Neutrophil (primary cell): ENCODE measurements at regions not wholly inside any gene's neighbourhood (a gene's known extent, or its start where the extent isn't known, plus 50 kb on each side); places are given as distances from the start of the nearest gene placed in this dataset.
"Not testable (repeated sequence)": the region's sequence is repeated elsewhere in the genome, so short reads cannot be mapped to it uniquely, and the experiment has no call there.

Experiments used
- H3K27ac ChIP-seq: fragments of 200-600 bp; sonication (generic); 2 replicates; pipeline ENCODE4 v1.5.1; 2016; ENCODE audit warnings: mild to moderate bottlenecking, moderate library complexity
- H3K27me3 ChIP-seq: fragments of 200-600 bp; sonication (generic); 2 replicates; pipeline ENCODE4 v1.6.0; 2016; ENCODE audit warnings: mild to moderate bottlenecking
- H3K36me3 ChIP-seq: fragments of 200-600 bp; sonication (generic); 2 replicates; pipeline ENCODE4 v1.5.1; 2017
- H3K4me1 ChIP-seq, 2 experiments: fragments of 200-600 bp in 1 of 2; sonication (generic) in 1 of 2; 1 replicate in 1 of 2; 2 replicates in 1 of 2; pipeline versions ENCODE4 v1.5.1 to v1.6.1; 2013 to 2016; ENCODE audit warnings: low read depth in 1 of 2, low read length in 1 of 2, mild to moderate bottlenecking in 1 of 2, moderate library complexity in 1 of 2; ENCODE audit not compliant: control insufficient read depth in 1 of 2, insufficient read depth in 1 of 2
- H3K4me3 ChIP-seq, 2 experiments: fragments of 200-600 bp in 1 of 2; sonication (generic) in 1 of 2; 1 replicate in 1 of 2; 2 replicates in 1 of 2; pipeline ENCODE4 v1.5.1; 2013 to 2016; ENCODE audit warnings: low read depth in 1 of 2, low read length in 1 of 2, mild to moderate bottlenecking in 1 of 2, moderate library complexity in 1 of 2
- H3K9me3 ChIP-seq: fragments of 200-600 bp; sonication (generic); 2 replicates; pipeline ENCODE4 v1.5.1; 2016
- CTCF ChIP-seq: fragments of 200-600 bp; sonication (generic); IDR thresholded peaks from 2 replicates; pipeline ENCODE4 v1.5.1; 2016; ENCODE audit warnings: antibody characterized with exemption

GRCh38 chr18:39238981-39239660, 1673.5 kb upstream of the CELF4 start:
- H3K27ac ChIP-seq, result no peak overlapping the region

GRCh38 chr18:39235118-39235719, 1669.6 kb upstream of the CELF4 start:
- TF ChIP-seq CTCF, result no peak
- no peak overlapping the region for H3K27ac ChIP-seq
- no peaks in the 10 kb centered on the region for H3K27me3 ChIP-seq
- H3K4me3 ChIP-seq, result no peak overlapping the region
- no peaks in the 10 kb centered on the region for H3K36me3 ChIP-seq
- no peaks in the 10 kb centered on the region for H3K9me3 ChIP-seq
- no peaks in the 10 kb centered on the region for H3K4me1 ChIP-seq

More at GRCh38 chr18:39238981-39239660, 1673.5 kb upstream of the CELF4 start:
- no peak for TF ChIP-seq CTCF
- no peaks in the 10 kb centered on the region for H3K4me1 ChIP-seq
- H3K4me3 ChIP-seq, result no peak overlapping the region
- H3K27me3 ChIP-seq, result no peaks in the 10 kb centered on the region
- no peaks in the 10 kb centered on the region for H3K9me3 ChIP-seq
- H3K36me3 ChIP-seq, result no peaks in the 10 kb centered on the region

- Histone ChIP-seq H3K4me1 (no peaks in the 10 kb centered on the region), H3K36me3 (no peaks in the 10 kb centered on the region), H3K27me3 (no peaks in the 10 kb centered on the region), H3K4me3 (no peak overlapping the region), H3K9me3 (no peaks in the 10 kb centered on the region), H3K27ac (no peak overlapping the region)
- TF ChIP-seq CTCF, result no peak
These were observed 1667.3 kb upstream of the CELF4 start for GRCh38 chr18:39232937-39233336.

- Histone ChIP-seq H3K4me1 (no peaks in the 10 kb centered on the region), H3K9me3 (no peaks in the 10 kb centered on the region), H3K27ac (no peak overlapping the region), H3K4me3 (no peak overlapping the region), H3K27me3 (no peaks in the 10 kb centered on the region), H3K36me3 (no peaks in the 10 kb centered on the region)
- no peak for TF ChIP-seq CTCF
These were observed 1666.9 kb upstream of the CELF4 start for GRCh38 chr18:39232490-39232889.

- Histone ChIP-seq H3K27me3 (no peaks in the 10 kb centered on the region), H3K4me3 (no peak overlapping the region), H3K9me3 (no peaks in the 10 kb centered on the region), H3K4me1 (no peaks in the 10 kb centered on the region), H3K36me3 (no peaks in the 10 kb centered on the region), H3K27ac (no peak overlapping the region)
- TF ChIP-seq CTCF, result no peak
These were observed 1664.6 kb upstream of the CELF4 start for GRCh38 chr18:39230086-39230803.

- not testable (repeated sequence) for H3K9me3 ChIP-seq, H3K36me3 ChIP-seq, H3K4me3 ChIP-seq, H3K4me1 ChIP-seq, H3K27me3 ChIP-seq, H3K27ac ChIP-seq
These were observed 1662.2 kb upstream of the CELF4 start for GRCh38 chr18:39227769-39228168.
